Body of pancreas (tissue), 4 donors: ENCODE measurements at regions not wholly inside any gene's neighbourhood (a gene's known extent, or its start where the extent isn't known, plus 50 kb on each side); places are given as distances from the start of the nearest gene placed in this dataset.

Experiments used
- ATAC-seq: fragments of 150-250 bp; one replicate; pipeline ENCODE4 v1.9.1; 2016
- DNase-seq, 4 donors: peaks; one replicate each; pipeline ENCODE4 v3.0.0-alpha.2; 2019
- H3K27ac ChIP-seq, 4 donors: fragments of 200-600 bp; sonication (generic); 1 replicate in 3 of 4; 2 replicates in 1 of 4; pipeline versions ENCODE4 v1.5.1 to v1.6.1; 2016 to 2019; ENCODE audit warnings: mild to moderate bottlenecking in 1 of 4, mixed read lengths in 1 of 4, moderate library complexity in 1 of 4
- H3K27me3 ChIP-seq, 2 donors: fragments of 200-600 bp; sonication (generic); one replicate each; pipeline ENCODE4 v1.6.0; 2016; ENCODE audit warnings: mild to moderate bottlenecking in 1 of 2
- H3K36me3 ChIP-seq, 2 donors: fragments of 200-600 bp; sonication (generic); replicated peaks in 1 of 2; 2 replicates each; pipeline ENCODE4 v1.5.1; 2016; ENCODE audit warnings: low read depth in 2 of 2; ENCODE audit not compliant: insufficient read depth in 1 of 2
- H3K4me1 ChIP-seq: fragments of 200-600 bp; sonication (generic); one replicate; pipeline ENCODE4 v1.6.0; 2016
- H3K4me3 ChIP-seq, 2 donors: fragments of 200-600 bp; sonication (generic); 1 replicate in 1 of 2; 2 replicates in 1 of 2; pipeline ENCODE4 v1.5.1; 2016 to 2019
- H3K9me3 ChIP-seq, 3 donors: fragments of 200-600 bp; sonication (generic); 1 replicate in 2 of 3; 2 replicates in 1 of 3; pipeline ENCODE4 v1.5.1; 2016
- POLR2A ChIP-seq, 3 donors: fragments of 450-650 bp; IDR thresholded peaks; one replicate each; pipeline ENCODE4 v1.6.1; 2016; ENCODE audit warnings: antibody characterized with exemption in 3 of 3, mild to moderate bottlenecking in 2 of 3
- WGBS, 2 donors: methylation state at CpG; one replicate each; pipeline ENCODE4 v1.1.5; 2017; 5-methylcytosine and 5-hydroxymethylcytosine counted together
- intact Hi-C: fragments of 100-400 bp; cut with DNase I; formaldehyde crosslinking; loops from one replicate; pipeline ENCODE4 v1.15.1; 2023
- TF ChIP-seq, protein P1 (sequence below), 7 experiments: fragments of 450-650 bp in 4 of 7; fragments of 200-600 bp in 3 of 7; sonication (generic) in 3 of 7; IDR thresholded peaks; one replicate each; pipeline ENCODE4 v1.5.1; 2016 to 2019; ENCODE audit warnings: antibody characterized with exemption in 7 of 7

DNA sequence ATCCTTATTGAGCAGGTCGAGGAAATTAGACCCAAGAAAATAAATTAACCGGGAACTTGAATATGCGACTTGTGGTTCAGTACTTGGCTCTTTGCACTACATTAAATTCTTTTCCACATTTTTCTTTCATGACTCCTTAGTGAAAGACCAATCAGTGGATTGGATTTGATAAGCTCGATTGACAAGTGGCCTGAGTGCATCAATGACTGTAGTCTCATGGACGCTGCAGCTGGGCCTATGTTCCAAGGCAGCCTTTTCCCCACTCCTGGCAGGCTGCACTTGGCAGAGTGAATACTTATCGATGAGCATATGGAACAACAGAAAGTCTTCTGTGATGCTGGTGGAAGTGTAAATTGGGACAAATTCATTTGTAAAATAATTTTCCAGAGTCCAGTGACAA is 210.8 kb upstream of the EXOC2 start:
- H3K9me3 ChIP-seq, result no peaks in the 10 kb centered on the region
- WGBS, 2 donors, result 86 to 93% methylated on average over 6 of the region's 6 CpGs
- TF ChIP-seq, protein P1, sequence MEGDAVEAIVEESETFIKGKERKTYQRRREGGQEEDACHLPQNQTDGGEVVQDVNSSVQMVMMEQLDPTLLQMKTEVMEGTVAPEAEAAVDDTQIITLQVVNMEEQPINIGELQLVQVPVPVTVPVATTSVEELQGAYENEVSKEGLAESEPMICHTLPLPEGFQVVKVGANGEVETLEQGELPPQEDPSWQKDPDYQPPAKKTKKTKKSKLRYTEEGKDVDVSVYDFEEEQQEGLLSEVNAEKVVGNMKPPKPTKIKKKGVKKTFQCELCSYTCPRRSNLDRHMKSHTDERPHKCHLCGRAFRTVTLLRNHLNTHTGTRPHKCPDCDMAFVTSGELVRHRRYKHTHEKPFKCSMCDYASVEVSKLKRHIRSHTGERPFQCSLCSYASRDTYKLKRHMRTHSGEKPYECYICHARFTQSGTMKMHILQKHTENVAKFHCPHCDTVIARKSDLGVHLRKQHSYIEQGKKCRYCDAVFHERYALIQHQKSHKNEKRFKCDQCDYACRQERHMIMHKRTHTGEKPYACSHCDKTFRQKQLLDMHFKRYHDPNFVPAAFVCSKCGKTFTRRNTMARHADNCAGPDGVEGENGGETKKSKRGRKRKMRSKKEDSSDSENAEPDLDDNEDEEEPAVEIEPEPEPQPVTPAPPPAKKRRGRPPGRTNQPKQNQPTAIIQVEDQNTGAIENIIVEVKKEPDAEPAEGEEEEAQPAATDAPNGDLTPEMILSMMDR (IDR thresholded peaks at IDR 0.05), result no peak
- TF ChIP-seq POLR2A (IDR thresholded peaks at IDR 0.05), result no peak
- H3K27ac ChIP-seq, result no peak overlapping the region
- H3K36me3 ChIP-seq, result no peaks in the 10 kb centered on the region
- H3K4me3 ChIP-seq, result no peak overlapping the region
- peaks cover 23% of the 10 kb centered on the region for H3K4me1 ChIP-seq
- intact Hi-C loops, result no loop called here
- H3K27me3 ChIP-seq, result no peaks in the 10 kb centered on the region
- DNase-seq (no peak), ATAC-seq (no peak)

DNA sequence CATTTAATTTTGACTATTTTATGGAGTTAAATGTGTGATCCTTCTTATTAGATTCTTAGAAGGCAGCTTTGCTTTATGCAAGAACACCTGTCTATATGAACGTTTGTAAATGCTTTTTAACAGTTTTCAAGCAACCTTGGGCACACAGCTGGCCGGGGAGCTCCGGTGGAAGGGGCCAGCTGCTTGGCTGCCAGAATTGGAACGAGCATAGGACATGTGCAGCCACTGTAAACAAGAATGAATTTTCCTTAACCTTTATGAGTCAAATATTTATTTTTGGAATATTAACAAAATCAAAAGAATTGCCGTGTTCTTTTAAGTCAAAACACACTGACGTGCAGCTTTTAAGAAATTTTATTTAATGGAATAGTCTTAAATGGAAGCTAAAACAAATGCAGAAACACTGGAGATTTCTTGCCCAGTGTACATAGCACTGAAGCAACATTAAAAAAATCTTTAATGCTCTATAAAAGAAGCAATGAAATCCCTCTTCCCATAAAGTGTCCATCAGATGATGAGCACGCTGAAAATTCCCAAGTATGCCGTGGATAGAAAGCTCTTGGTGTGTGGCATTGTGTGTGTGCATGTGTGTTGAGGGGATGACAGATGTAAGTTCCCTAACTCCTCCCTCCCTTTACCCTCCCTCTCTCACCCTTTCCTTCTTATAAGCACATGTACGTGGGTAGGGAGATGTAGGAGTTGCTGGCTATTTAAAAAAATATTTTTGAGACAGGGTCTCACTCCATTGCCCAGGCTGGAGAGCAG is 208.9 kb upstream of the EXOC2 start:
- no peaks in the 10 kb centered on the region for H3K27me3 ChIP-seq
- H3K9me3 ChIP-seq, result no peaks in the 10 kb centered on the region
- peak overlapping the region; percentile 60 to 91 (median 76) for H3K27ac ChIP-seq
- intact Hi-C loops, result no loop called here
- no peaks in the 10 kb centered on the region for H3K36me3 ChIP-seq
- 26% methylated on average over 9 of the region's 9 CpGs for WGBS, 2 donors
- no peak overlapping the region for H3K4me3 ChIP-seq
- DNase-seq (peak; percentile 45 to 77 (median 64)), ATAC-seq (peak; percentile 58)
- TF ChIP-seq POLR2A (IDR thresholded peaks at IDR 0.05), result no peak
- TF ChIP-seq, protein P1 (IDR thresholded peaks at IDR 0.05), result no peak
- peaks cover 23% of the 10 kb centered on the region for H3K4me1 ChIP-seq

DNA sequence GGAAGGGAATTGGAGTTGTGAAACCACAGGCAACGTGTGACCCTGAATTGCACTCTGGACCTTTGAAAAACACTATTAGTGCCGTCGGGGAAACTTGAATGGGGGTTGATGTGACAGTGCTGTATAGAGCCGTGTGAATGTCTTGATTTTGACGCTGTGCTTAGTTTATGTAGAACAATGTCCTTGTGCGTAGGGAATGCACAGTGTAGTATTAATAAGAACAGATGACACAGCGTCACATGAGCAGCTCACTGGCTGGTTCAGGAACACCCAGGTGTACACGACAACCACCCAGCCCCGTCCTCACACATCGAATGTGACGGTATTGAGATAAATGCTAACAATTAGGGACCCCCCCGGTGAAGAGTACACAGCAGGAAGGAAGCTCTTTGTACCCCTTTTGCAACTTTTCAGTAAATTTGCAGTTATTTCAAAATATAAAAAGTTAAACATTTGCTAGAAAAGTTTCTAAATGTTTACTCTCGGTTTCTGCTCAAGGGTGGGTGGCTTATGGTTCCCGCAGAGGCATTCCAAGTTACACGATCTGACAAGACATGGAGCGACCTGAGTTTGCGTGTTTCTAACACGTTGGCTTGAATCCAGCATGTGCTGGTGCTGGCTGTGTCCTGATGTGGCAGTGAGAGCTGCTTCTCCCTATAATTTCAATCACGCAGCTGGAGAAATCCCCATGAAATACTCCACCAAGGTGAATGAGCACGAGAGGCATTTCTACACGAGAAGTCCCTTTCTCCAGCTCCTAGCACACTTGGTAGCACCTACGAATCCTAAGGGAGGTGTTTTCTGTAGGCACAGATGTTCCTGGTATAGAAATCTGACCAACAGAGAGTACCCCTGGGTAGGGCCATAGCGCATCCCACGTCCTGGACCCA is 208.0 kb upstream of the EXOC2 start:
- intact Hi-C loops, result no loop called here
- Histone ChIP-seq H3K27ac (peak overlapping the region; percentile 60 to 91 (median 76)), H3K36me3 (no peaks in the 10 kb centered on the region), H3K4me1 (peaks cover 23% of the 10 kb centered on the region), H3K27me3 (no peaks in the 10 kb centered on the region), H3K4me3 (no peak overlapping the region), H3K9me3 (no peaks in the 10 kb centered on the region)
- 17 to 26% methylated on average over 24 of the region's 24 CpGs for WGBS, 2 donors
- TF ChIP-seq, protein P1 (IDR thresholded peaks at IDR 0.05), result peak in 1 of 7 experiments; percentile 1
- TF ChIP-seq POLR2A (IDR thresholded peaks at IDR 0.05), result peak; percentile 26 to 50 (median 48)
- peak; percentile 49 to 79 (median 76) for DNase-seq
- ATAC-seq, result peak; percentile 85

DNA sequence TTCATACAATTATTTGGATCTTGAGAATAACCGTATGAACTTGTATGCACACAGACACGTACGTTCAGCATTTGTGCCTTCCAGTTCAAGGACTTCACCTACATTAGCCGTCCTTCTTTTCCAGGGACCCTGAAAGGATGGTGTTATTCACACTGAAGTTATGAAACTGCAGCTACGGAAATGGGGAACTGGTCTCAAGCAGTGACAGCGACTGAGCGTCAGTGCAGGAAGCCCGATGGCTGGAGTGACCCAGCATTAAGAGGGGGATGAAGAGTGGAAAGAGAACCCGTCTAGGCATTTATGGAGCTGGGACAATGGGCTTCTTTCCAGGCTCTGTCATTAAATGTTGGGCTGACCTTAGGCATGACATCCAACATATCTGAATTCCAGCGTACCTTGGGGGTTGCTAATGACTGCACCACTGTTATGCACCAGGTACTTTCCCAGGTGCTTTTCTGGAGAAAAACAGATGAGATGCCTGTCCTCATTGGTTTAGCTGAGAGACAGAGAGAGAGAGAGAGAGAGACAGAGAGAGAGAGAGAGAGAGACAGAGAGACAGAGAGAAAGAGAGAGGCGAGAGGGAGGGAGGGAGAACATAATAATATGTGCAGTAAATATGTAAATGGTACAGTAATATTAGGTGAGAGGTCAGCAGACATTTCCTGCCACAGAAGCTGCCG is 204.7 kb upstream of the EXOC2 start:
- H3K36me3 ChIP-seq, result no peaks in the 10 kb centered on the region
- H3K27me3 ChIP-seq, result no peaks in the 10 kb centered on the region
- no peaks in the 10 kb centered on the region for H3K9me3 ChIP-seq
- ATAC-seq, result no peak
- 80 to 81% methylated on average over 12 of the region's 12 CpGs for WGBS, 2 donors
- intact Hi-C loops, result no loop called here
- H3K4me3 ChIP-seq, result no peak overlapping the region
- H3K4me1 ChIP-seq, result peaks cover 23% of the 10 kb centered on the region
- no peak overlapping the region for H3K27ac ChIP-seq
- no peak for DNase-seq
- no peak for TF ChIP-seq POLR2A (IDR thresholded peaks at IDR 0.05)
- TF ChIP-seq, protein P1 (IDR thresholded peaks at IDR 0.05), result no peak
